GM19397 (cell line): ENCODE measurements at regions not wholly inside any gene's neighbourhood (a gene's known extent, or its start where the extent isn't known, plus 50 kb on each side); places are given as distances from the start of the nearest gene placed in this dataset.

Experiments
- ATAC-seq: cut with Tn5 transposase; IDR thresholded peaks from one replicate; pipeline ENCODE4 v1.9.1; 2021; ENCODE audit warnings: mild to moderate bottlenecking, moderate library complexity; ENCODE audit not compliant: unreplicated experiment

GRCh38 chr9:36763778-36764177, 191.1 kb downstream of the MELK start:
- ATAC-seq = no peak

GRCh38 chr9:36764364-36765076, 191.8 kb downstream of the MELK start:
- ATAC-seq = no peak

- ATAC-seq = no peak
These were observed 192.3 kb downstream of the MELK start for GRCh38 chr9:36765077-36765390.

GRCh38 chr9:36765468-36766341, 193.0 kb downstream of the MELK start:
- peak; percentile 99 for ATAC-seq

- ATAC-seq = no peak
These were observed 196.0 kb downstream of the MELK start for GRCh38 chr9:36768677-36769076.

- ATAC-seq = no peak
These were observed 197.3 kb downstream of the MELK start for GRCh38 chr9:36770025-36770424.

- ATAC-seq = no peak
These were observed 200.0 kb downstream of the MELK start for GRCh38 chr9:36772449-36773403.

- ATAC-seq = no peak
These were observed 206.0 kb downstream of the MELK start for GRCh38 chr9:36778682-36779081.

GRCh38 chr9:36779582-36779981, 206.9 kb downstream of the MELK start:
- no peak for ATAC-seq

- ATAC-seq = no peak
These were observed 207.5 kb downstream of the MELK start for GRCh38 chr9:36780186-36780585.

- ATAC-seq = no peak
These were observed 208.8 kb downstream of the MELK start for GRCh38 chr9:36781533-36781932.
